ENCODE measurements at regions not wholly inside any gene's neighbourhood (a gene's known extent, or its start where the extent isn't known, plus 50 kb on each side); places are given as distances from the start of the nearest gene placed in this dataset.

DNA sequence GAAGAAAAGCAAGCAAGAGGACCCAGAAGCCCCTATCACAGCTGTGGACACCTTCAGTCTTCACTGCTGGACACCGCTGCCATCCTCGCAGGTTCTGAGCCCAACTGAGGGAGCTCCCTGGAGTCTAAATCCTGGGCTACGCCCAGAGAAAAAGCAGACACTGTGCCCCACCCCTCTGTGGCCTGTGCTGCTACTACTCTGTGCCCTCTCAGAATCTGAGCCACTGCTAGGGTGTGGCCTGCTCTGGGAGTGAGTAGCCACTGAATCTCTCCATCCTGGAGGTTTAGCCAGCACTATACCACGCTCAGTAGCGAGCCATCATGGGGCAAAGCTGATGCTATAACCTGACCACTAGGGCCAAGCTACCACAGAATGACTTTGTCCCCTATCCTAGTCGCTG is 338.2 kb downstream of the NPR3 start:
- no peaks in the 10 kb centered on the region for H3K27me3 ChIP-seq (ENCODE audit: control insufficient read depth, insufficient read depth, low read length)
- H3K4me1 ChIP-seq (ENCODE audit: control insufficient read depth, insufficient read depth, low read length, poor library complexity, severe bottlenecking) = no peaks in the 10 kb centered on the region
- Mint-ChIP-seq H3K9me3 (peaks cover 3 to 20% (median 9%) of the 10 kb centered on the region in 7 donors), H3K27ac (no peak overlapping the region), H3K36me3 (no peaks in the 10 kb centered on the region), H3K4me1 (no peaks in the 10 kb centered on the region), H3K27me3 (no peaks in the 10 kb centered on the region), H3K4me3 (no peak overlapping the region)
- H3K27ac ChIP-seq (ENCODE audit: insufficient read depth, low read length, poor library complexity, severe bottlenecking) = no peak overlapping the region
- H3K9me3 ChIP-seq (ENCODE audit: control insufficient read depth in 2 of 2, low read length in 2 of 2) = no peaks in the 10 kb centered on the region
- H3K4me3 ChIP-seq (ENCODE audit: low read depth, low read length) = no peak overlapping the region
- H3K36me3 ChIP-seq (ENCODE audit: control insufficient read depth, insufficient read depth, low read length) = no peaks in the 10 kb centered on the region
- DNase-seq (no peak), ATAC-seq (ENCODE audit: low read depth in 2 of 2) (no peak)

DNA sequence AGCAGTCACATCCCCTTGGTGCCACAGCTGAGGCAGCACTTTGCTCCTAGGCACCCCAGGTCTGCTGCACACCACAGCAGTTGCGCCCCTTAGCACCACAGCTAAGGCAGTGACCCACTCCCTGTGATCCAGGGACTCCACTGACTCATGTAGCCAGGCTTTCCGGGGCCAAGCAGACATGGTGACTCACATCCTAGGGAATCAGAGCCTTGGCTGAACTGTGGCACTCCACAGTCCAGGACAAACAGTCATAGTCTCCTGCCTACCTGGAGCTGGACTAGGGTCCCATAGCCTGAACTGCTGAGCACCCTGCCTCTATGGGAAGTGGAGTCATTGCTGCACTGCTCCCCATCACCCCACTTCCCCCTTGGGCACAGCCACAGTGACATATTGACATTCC is 338.7 kb downstream of the NPR3 start:
- no peaks in the 10 kb centered on the region for H3K4me1 ChIP-seq (ENCODE audit: control insufficient read depth, insufficient read depth, low read length, poor library complexity, severe bottlenecking)
- Mint-ChIP-seq H3K36me3 (no peaks in the 10 kb centered on the region), H3K9me3 (peaks cover 3 to 23% (median 8%) of the 10 kb centered on the region in 7 donors), H3K4me3 (no peak overlapping the region), H3K4me1 (no peaks in the 10 kb centered on the region), H3K27me3 (no peaks in the 10 kb centered on the region), H3K27ac (no peak overlapping the region)
- H3K27me3 ChIP-seq (ENCODE audit: control insufficient read depth, insufficient read depth, low read length) = no peaks in the 10 kb centered on the region
- ATAC-seq (ENCODE audit: low read depth in 2 of 2) (no peak), DNase-seq (no peak)
- H3K4me3 ChIP-seq (ENCODE audit: low read depth, low read length) = no peak overlapping the region
- H3K9me3 ChIP-seq (ENCODE audit: control insufficient read depth in 2 of 2, low read length in 2 of 2) = no peaks in the 10 kb centered on the region
- H3K36me3 ChIP-seq (ENCODE audit: control insufficient read depth, insufficient read depth, low read length) = no peaks in the 10 kb centered on the region
- H3K27ac ChIP-seq (ENCODE audit: insufficient read depth, low read length, poor library complexity, severe bottlenecking) = no peak overlapping the region

DNA sequence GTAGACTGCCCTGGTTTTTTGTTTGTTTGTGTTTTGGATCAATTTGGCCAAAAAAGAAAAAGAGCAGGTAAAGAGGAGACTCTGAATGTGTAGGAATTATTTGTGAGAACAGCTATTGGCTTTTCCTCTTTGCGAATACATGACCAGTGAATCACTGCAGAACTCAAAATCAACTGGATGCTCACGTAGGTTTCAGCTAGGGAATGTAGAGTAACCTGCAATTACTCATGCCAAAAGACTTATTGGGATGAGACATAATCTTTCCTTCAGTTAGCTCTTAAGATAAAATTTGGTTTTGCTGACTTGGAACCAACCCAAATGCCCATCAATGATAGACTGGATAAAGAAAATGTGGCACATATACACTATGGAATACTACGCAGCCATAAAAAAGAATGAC is 348.0 kb downstream of the NPR3 start:
- no peaks in the 10 kb centered on the region for H3K36me3 ChIP-seq (ENCODE audit: control insufficient read depth, insufficient read depth, low read length)
- peaks cover 0 to 16% (median 7%) of the 10 kb centered on the region in 7 donors for H3K9me3 Mint-ChIP-seq
- H3K4me1 ChIP-seq (ENCODE audit: control insufficient read depth, insufficient read depth, low read length, poor library complexity, severe bottlenecking) = no peaks in the 10 kb centered on the region
- H3K4me3 Mint-ChIP-seq = no peak overlapping the region
- no peaks in the 10 kb centered on the region for H3K36me3 Mint-ChIP-seq
- ATAC-seq (ENCODE audit: low read depth in 2 of 2) = no peak
- H3K4me1 Mint-ChIP-seq = no peaks in the 10 kb centered on the region
- H3K27ac Mint-ChIP-seq = no peak overlapping the region
- no peaks in the 10 kb centered on the region for H3K27me3 Mint-ChIP-seq
- no peak overlapping the region for H3K4me3 ChIP-seq (ENCODE audit: low read depth, low read length)
- H3K27ac ChIP-seq (ENCODE audit: insufficient read depth, low read length, poor library complexity, severe bottlenecking) = no peak overlapping the region
- no peak for DNase-seq
- H3K27me3 ChIP-seq (ENCODE audit: control insufficient read depth, insufficient read depth, low read length) = no peaks in the 10 kb centered on the region
- peaks cover 0 to 2% of the 10 kb centered on the region in 2 experiments for H3K9me3 ChIP-seq (ENCODE audit: control insufficient read depth in 2 of 2, low read length in 2 of 2)

DNA sequence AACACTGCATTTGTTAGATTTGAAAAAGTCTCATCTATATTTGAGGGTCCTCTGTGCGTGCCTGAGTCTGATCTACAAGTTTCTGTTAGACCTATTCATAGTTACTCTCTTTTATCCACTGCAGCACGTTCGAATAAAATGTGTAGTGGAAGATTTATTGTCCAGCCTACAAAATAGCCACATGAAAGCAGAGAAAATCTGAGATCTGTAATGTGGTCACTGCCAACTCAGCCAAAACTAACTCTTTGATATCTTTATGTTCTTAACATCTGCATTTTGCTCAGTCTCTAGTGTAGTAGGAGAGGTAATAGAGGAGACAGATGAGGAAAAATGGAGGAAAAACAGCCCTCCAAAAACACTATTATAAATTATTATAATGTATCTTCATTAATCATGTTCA is 354.0 kb downstream of the NPR3 start:
- Mint-ChIP-seq H3K27me3 (no peaks in the 10 kb centered on the region), H3K27ac (no peak overlapping the region)

GRCh38 chr5:33067291-33067690 is 356.2 kb downstream of the NPR3 start:
- DNase-seq (no peak), ATAC-seq (ENCODE audit: low read depth in 2 of 2) (no peak)
- H3K9me3 Mint-ChIP-seq = peaks cover 0 to 5% (median 1%) of the 10 kb centered on the region in 7 donors
- no peak overlapping the region for H3K4me3 ChIP-seq (ENCODE audit: low read depth, low read length)
- no peak overlapping the region for H3K27ac ChIP-seq (ENCODE audit: insufficient read depth, low read length, poor library complexity, severe bottlenecking)
- no peaks in the 10 kb centered on the region for H3K4me1 Mint-ChIP-seq
- no peaks in the 10 kb centered on the region for H3K9me3 ChIP-seq (ENCODE audit: control insufficient read depth in 2 of 2, low read length in 2 of 2)
- H3K36me3 Mint-ChIP-seq = no peaks in the 10 kb centered on the region
- no peak overlapping the region for H3K27ac Mint-ChIP-seq
- H3K36me3 ChIP-seq (ENCODE audit: control insufficient read depth, insufficient read depth, low read length) = no peaks in the 10 kb centered on the region
- no peak overlapping the region for H3K4me3 Mint-ChIP-seq
- no peaks in the 10 kb centered on the region for H3K4me1 ChIP-seq (ENCODE audit: control insufficient read depth, insufficient read depth, low read length, poor library complexity, severe bottlenecking)
- H3K27me3 ChIP-seq (ENCODE audit: control insufficient read depth, insufficient read depth, low read length) = no peaks in the 10 kb centered on the region
- H3K27me3 Mint-ChIP-seq = no peaks in the 10 kb centered on the region

More for the DNA sequence above, 354.0 kb downstream of the NPR3 start:
- H3K27ac ChIP-seq (ENCODE audit: insufficient read depth, low read length, poor library complexity, severe bottlenecking) = no peak overlapping the region
- H3K4me3 ChIP-seq (ENCODE audit: low read depth, low read length) = no peak overlapping the region
- peaks cover 0 to 7% (median 3%) of the 10 kb centered on the region in 7 donors for H3K9me3 Mint-ChIP-seq
- no peak for DNase-seq
- peaks cover 0 to 2% of the 10 kb centered on the region in 2 experiments for H3K9me3 ChIP-seq (ENCODE audit: control insufficient read depth in 2 of 2, low read length in 2 of 2)
- H3K4me1 ChIP-seq (ENCODE audit: control insufficient read depth, insufficient read depth, low read length, poor library complexity, severe bottlenecking) = no peaks in the 10 kb centered on the region
- H3K4me3 Mint-ChIP-seq = no peak overlapping the region
- no peaks in the 10 kb centered on the region for H3K36me3 ChIP-seq (ENCODE audit: control insufficient read depth, insufficient read depth, low read length)
- ATAC-seq (ENCODE audit: low read depth in 2 of 2) = no peak
- H3K27me3 ChIP-seq (ENCODE audit: control insufficient read depth, insufficient read depth, low read length) = no peaks in the 10 kb centered on the region
- H3K36me3 Mint-ChIP-seq = no peaks in the 10 kb centered on the region
- H3K4me1 Mint-ChIP-seq = no peaks in the 10 kb centered on the region

GRCh38 chr5:33068786-33069185 is 357.7 kb downstream of the NPR3 start:
- H3K9me3 ChIP-seq (ENCODE audit: control insufficient read depth in 2 of 2, low read length in 2 of 2) = no peaks in the 10 kb centered on the region
- no peaks in the 10 kb centered on the region for H3K4me1 ChIP-seq (ENCODE audit: control insufficient read depth, insufficient read depth, low read length, poor library complexity, severe bottlenecking)
- no peak overlapping the region for H3K27ac Mint-ChIP-seq
- no peak for DNase-seq
- H3K36me3 ChIP-seq (ENCODE audit: control insufficient read depth, insufficient read depth, low read length) = no peaks in the 10 kb centered on the region
- no peaks in the 10 kb centered on the region for H3K27me3 Mint-ChIP-seq
- no peak overlapping the region for H3K4me3 Mint-ChIP-seq
- no peaks in the 10 kb centered on the region for H3K36me3 Mint-ChIP-seq
- H3K9me3 Mint-ChIP-seq = peaks cover 0 to 5% (median 1%) of the 10 kb centered on the region in 7 donors
- no peaks in the 10 kb centered on the region for H3K27me3 ChIP-seq (ENCODE audit: control insufficient read depth, insufficient read depth, low read length)
- no peak overlapping the region for H3K4me3 ChIP-seq (ENCODE audit: low read depth, low read length)
- ATAC-seq (ENCODE audit: low read depth in 2 of 2) = no peak
- no peaks in the 10 kb centered on the region for H3K4me1 Mint-ChIP-seq
- H3K27ac ChIP-seq (ENCODE audit: insufficient read depth, low read length, poor library complexity, severe bottlenecking) = no peak overlapping the region

DNA sequence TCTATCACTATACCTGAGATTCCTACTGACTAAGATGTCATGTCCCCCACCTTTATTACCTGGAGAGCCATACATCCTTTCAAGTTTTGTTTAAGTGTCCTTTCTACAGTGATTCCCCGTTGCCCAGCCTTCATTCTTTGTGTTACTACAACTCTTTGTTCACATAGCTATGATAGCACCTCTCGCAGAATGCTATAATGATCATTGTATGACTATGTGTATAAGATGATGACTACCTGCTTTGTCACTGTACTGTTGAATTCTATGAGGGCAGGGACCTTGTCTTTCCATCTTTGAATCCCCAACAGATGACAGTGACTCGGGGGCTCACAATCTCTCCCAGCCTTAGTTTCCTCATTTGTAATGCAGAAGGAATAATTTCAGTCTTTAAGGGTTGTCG is 361.2 kb downstream of the NPR3 start:
- no peak overlapping the region for H3K4me3 Mint-ChIP-seq
- no peaks in the 10 kb centered on the region for H3K4me1 Mint-ChIP-seq
- no peaks in the 10 kb centered on the region for H3K36me3 Mint-ChIP-seq
- H3K4me1 ChIP-seq (ENCODE audit: control insufficient read depth, insufficient read depth, low read length, poor library complexity, severe bottlenecking) = no peaks in the 10 kb centered on the region
- no peaks in the 10 kb centered on the region for H3K9me3 ChIP-seq (ENCODE audit: control insufficient read depth in 2 of 2, low read length in 2 of 2)
- ATAC-seq (ENCODE audit: low read depth in 2 of 2) (no peak), DNase-seq (no peak)
- no peaks in the 10 kb centered on the region for H3K36me3 ChIP-seq (ENCODE audit: control insufficient read depth, insufficient read depth, low read length)
- H3K27me3 ChIP-seq (ENCODE audit: control insufficient read depth, insufficient read depth, low read length) = no peaks in the 10 kb centered on the region
- H3K27ac Mint-ChIP-seq = no peak overlapping the region
- H3K27me3 Mint-ChIP-seq = no peaks in the 10 kb centered on the region
- no peak overlapping the region for H3K27ac ChIP-seq (ENCODE audit: insufficient read depth, low read length, poor library complexity, severe bottlenecking)
- H3K9me3 Mint-ChIP-seq = peaks cover 0 to 5% (median 0%) of the 10 kb centered on the region in 7 donors
- H3K4me3 ChIP-seq (ENCODE audit: low read depth, low read length) = no peak overlapping the region

- Histone ChIP-seq H3K4me1 (ENCODE audit: control insufficient read depth, insufficient read depth, low read length, poor library complexity, severe bottlenecking) (no peaks in the 10 kb centered on the region), H3K4me3 (ENCODE audit: low read depth, low read length) (no peak overlapping the region), H3K9me3 (ENCODE audit: control insufficient read depth in 2 of 2, low read length in 2 of 2) (no peaks in the 10 kb centered on the region), H3K36me3 (ENCODE audit: control insufficient read depth, insufficient read depth, low read length) (no peaks in the 10 kb centered on the region), H3K27ac (ENCODE audit: insufficient read depth, low read length, poor library complexity, severe bottlenecking) (no peak overlapping the region), H3K27me3 (ENCODE audit: control insufficient read depth, insufficient read depth, low read length) (no peaks in the 10 kb centered on the region)
- no peaks in the 10 kb centered on the region for H3K36me3 Mint-ChIP-seq
- ATAC-seq (ENCODE audit: low read depth in 2 of 2) = no peak
- no peak overlapping the region for H3K27ac Mint-ChIP-seq
- H3K9me3 Mint-ChIP-seq = peaks cover 0 to 5% (median 0%) of the 10 kb centered on the region in 7 donors
- H3K4me3 Mint-ChIP-seq = no peak overlapping the region
- no peaks in the 10 kb centered on the region for H3K4me1 Mint-ChIP-seq
- no peak for DNase-seq
- H3K27me3 Mint-ChIP-seq = no peaks in the 10 kb centered on the region
Observed at GRCh38 chr5:33072726-33073125, 361.6 kb downstream of the NPR3 start.
